ENCODE measurements at regions not wholly inside any gene's neighbourhood (a gene's known extent, or its start where the extent isn't known, plus 50 kb on each side); places are given as distances from the start of the nearest gene placed in this dataset.
"Not testable (repeated sequence)": the region's sequence is repeated elsewhere in the genome, so short reads cannot be mapped to it uniquely, and the experiment has no call there.

DNA sequence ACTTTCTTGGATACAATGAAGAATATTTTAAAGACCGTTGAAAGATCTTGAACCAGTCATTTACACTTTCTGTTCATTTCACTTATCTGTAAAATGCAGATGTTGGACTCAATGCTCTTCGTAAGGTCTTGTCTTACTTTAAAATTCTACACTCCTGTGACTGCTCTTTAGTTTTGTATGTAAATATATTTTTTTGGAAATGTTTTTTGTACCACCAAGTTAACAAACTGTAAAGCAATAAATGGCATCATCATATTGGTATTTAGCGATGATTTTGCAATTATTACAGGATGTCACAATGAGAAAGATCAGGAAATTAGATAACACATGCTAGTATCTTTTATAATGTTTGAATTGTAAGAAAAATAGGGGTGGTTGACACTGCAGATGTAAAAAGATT, 80.8 kb upstream of the GNAQ start:
- Histone ChIP-seq H3K27me3 (replicated peaks; ENCODE audit: insufficient read depth) (no peaks in the 10 kb centered on the region), H3K9me3 (no peaks in the 10 kb centered on the region), H3K4me3 (no peak overlapping the region), H3K27ac (no peak overlapping the region), H3K4me1 (ENCODE audit: control insufficient read depth in 1 of 2, low read depth in 2 of 2) (no peaks in the 10 kb centered on the region), H3K36me3 (no peaks in the 10 kb centered on the region)
- ATAC-seq (ENCODE audit: insufficient number of reproducible peaks, low FRiP score, low read depth): no peak
- TF ChIP-seq, protein P1, sequence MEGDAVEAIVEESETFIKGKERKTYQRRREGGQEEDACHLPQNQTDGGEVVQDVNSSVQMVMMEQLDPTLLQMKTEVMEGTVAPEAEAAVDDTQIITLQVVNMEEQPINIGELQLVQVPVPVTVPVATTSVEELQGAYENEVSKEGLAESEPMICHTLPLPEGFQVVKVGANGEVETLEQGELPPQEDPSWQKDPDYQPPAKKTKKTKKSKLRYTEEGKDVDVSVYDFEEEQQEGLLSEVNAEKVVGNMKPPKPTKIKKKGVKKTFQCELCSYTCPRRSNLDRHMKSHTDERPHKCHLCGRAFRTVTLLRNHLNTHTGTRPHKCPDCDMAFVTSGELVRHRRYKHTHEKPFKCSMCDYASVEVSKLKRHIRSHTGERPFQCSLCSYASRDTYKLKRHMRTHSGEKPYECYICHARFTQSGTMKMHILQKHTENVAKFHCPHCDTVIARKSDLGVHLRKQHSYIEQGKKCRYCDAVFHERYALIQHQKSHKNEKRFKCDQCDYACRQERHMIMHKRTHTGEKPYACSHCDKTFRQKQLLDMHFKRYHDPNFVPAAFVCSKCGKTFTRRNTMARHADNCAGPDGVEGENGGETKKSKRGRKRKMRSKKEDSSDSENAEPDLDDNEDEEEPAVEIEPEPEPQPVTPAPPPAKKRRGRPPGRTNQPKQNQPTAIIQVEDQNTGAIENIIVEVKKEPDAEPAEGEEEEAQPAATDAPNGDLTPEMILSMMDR (IDR thresholded peaks at IDR 0.05): no peak
- no peak for DNase-seq (ENCODE audit: low spot score)

DNA sequence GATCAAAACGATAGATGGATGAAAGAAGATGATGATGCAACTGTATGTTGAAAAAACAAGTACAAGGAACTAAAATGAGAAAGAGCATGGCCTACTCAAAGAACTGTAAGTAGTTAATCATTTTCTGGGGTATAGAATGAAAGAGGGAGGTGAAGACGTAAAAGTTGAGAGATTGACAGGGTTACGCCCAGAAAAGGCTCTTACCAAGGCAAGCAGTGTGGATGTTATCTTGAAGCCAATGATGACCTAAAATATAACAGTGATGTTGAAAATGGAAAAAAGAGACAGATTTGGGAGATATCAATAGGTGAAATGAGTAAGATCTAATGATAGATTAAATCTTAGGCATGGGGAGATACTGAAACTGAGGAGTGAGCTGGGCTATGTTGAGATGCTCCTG, 80.4 kb upstream of the GNAQ start:
- H3K27me3 ChIP-seq (replicated peaks; ENCODE audit: insufficient read depth): no peaks in the 10 kb centered on the region
- ATAC-seq (ENCODE audit: insufficient number of reproducible peaks, low FRiP score, low read depth) (no peak), DNase-seq (ENCODE audit: low spot score) (no peak)
- no peaks in the 10 kb centered on the region for H3K36me3 ChIP-seq
- H3K9me3 ChIP-seq: no peaks in the 10 kb centered on the region
- TF ChIP-seq, protein P1 (IDR thresholded peaks at IDR 0.05): no peak
- H3K27ac ChIP-seq: no peak overlapping the region
- no peaks in the 10 kb centered on the region for H3K4me1 ChIP-seq (ENCODE audit: control insufficient read depth in 1 of 2, low read depth in 2 of 2)
- no peak overlapping the region for H3K4me3 ChIP-seq

DNA sequence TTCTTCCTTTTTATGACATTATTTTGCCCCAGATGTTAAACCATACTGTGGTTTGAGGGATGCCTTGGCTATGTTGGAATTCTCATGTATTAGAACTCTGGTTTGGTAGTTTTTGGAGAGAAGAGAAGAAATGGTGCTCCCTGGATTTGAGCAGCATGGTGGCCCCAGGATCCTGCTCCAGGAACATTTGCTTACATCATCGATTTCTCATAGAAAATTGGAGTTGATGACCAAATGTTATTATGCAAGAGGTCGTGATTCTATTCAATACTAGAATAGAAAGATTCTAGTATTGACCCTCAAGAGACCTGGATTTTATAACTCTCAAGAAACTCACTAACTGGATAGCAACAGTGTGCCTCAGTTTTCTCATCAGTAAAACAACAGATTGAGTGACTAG, 77.5 kb upstream of the GNAQ start:
- H3K9me3 ChIP-seq: no peaks in the 10 kb centered on the region

DNA sequence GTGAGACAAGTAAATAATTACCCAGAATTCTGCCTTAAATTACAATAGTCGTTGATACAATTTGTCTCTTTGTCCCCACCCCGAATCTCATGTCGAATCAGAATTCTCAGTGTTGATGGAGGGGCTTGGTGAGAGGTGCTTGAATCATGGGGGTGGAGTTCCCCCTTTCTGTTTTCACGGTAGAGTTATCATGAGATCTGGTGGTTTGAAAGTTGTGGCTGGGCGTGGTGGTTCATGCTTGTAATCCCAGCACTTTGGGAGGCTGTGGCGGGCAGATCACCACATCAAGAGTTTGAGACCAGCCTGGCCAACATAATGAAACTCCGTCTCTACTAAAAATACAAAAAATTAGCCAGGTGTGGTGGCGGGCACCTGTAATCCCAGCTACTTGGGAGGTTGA, 75.0 kb upstream of the GNAQ start:
- not testable (repeated sequence) for H3K27ac ChIP-seq; H3K4me1 ChIP-seq (ENCODE audit: control insufficient read depth in 1 of 2, low read depth in 2 of 2); ATAC-seq (ENCODE audit: insufficient number of reproducible peaks, low FRiP score, low read depth); H3K9me3 ChIP-seq; H3K36me3 ChIP-seq; DNase-seq (ENCODE audit: low spot score); H3K27me3 ChIP-seq (replicated peaks; ENCODE audit: insufficient read depth); H3K4me3 ChIP-seq

More for the DNA sequence above, 77.5 kb upstream of the GNAQ start:
- TF ChIP-seq, protein P1 (IDR thresholded peaks at IDR 0.05): no peak
- ATAC-seq (ENCODE audit: insufficient number of reproducible peaks, low FRiP score, low read depth) (no peak), DNase-seq (ENCODE audit: low spot score) (no peak)
- Histone ChIP-seq H3K27me3 (replicated peaks; ENCODE audit: insufficient read depth) (no peaks in the 10 kb centered on the region), H3K4me3 (no peak overlapping the region), H3K4me1 (ENCODE audit: control insufficient read depth in 1 of 2, low read depth in 2 of 2) (no peaks in the 10 kb centered on the region), H3K36me3 (no peaks in the 10 kb centered on the region), H3K27ac (no peak overlapping the region)

DNA sequence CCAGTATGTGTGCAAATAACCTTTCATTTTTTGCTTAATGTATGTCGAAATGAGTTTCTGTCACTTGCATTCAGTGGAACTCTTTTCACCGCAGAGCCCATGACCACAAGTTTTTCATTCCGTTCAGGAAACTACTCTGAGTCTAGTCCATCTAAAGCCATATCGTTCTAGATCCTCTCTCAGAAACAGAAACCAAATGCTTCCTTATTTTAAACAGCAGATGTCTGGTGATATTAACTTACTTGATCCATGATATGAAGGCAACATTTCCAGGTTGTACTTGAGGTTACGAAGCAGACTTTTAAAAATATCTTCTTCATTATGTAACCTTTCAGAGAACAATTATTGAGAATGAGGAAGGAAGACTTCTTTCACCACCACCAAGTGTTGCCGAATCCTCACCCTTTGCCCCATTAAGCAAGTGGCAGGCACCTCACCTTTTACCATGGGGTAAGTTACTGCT, 72.4 kb upstream of the GNAQ start:
- H3K36me3 ChIP-seq: no peaks in the 10 kb centered on the region
- no peak overlapping the region for H3K4me3 ChIP-seq
- H3K27me3 ChIP-seq (replicated peaks; ENCODE audit: insufficient read depth): no peaks in the 10 kb centered on the region
- H3K27ac ChIP-seq: no peak overlapping the region
- TF ChIP-seq, protein P1 (IDR thresholded peaks at IDR 0.05): no peak
- ATAC-seq (ENCODE audit: insufficient number of reproducible peaks, low FRiP score, low read depth) (no peak), DNase-seq (ENCODE audit: low spot score) (no peak)
- no peaks in the 10 kb centered on the region for H3K4me1 ChIP-seq (ENCODE audit: control insufficient read depth in 1 of 2, low read depth in 2 of 2)
- H3K9me3 ChIP-seq: no peaks in the 10 kb centered on the region

DNA sequence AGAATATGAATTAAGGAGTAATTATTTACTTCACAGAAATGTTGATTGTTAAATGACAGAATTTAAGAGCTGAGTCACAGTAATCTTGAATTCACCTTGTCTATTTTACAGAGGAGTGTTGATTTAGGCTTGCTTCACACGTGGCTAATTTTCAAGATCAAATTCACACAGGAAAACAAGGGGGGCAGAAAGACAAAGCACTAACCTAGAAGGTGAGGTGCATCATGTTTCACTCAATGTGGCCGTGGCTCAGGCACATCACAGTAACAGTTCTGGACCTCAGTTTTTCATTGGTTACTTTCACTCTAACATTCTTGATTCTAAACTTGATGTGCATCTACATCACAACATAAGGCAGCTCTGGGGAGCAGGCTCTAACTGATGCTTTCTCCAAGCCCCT, 69.6 kb upstream of the GNAQ start:
- Histone ChIP-seq H3K9me3 (no peaks in the 10 kb centered on the region), H3K36me3 (no peaks in the 10 kb centered on the region), H3K4me3 (no peak overlapping the region), H3K27me3 (replicated peaks; ENCODE audit: insufficient read depth) (no peaks in the 10 kb centered on the region), H3K27ac (no peak overlapping the region), H3K4me1 (ENCODE audit: control insufficient read depth in 1 of 2, low read depth in 2 of 2) (no peaks in the 10 kb centered on the region)
- ATAC-seq (ENCODE audit: insufficient number of reproducible peaks, low FRiP score, low read depth): no peak
- TF ChIP-seq, protein P1 (IDR thresholded peaks at IDR 0.05): no peak
- no peak for DNase-seq (ENCODE audit: low spot score)
